Hepatic stellate cell (primary cell): ENCODE measurements at regions not wholly inside any gene's neighbourhood (a gene's known extent, or its start where the extent isn't known, plus 50 kb on each side); places are given as distances from the start of the nearest gene placed in this dataset.
"Not testable (repeated sequence)": the region's sequence is repeated elsewhere in the genome, so short reads cannot be mapped to it uniquely, and the experiment has no call there.

ENCODE experiments used
- DNase-seq: peaks from one replicate; pipeline ENCODE4 v3.0.0; 2011; ENCODE audit warnings: low spot score

- no peak for DNase-seq
Measured at GRCh38 chr2:240376739-240377138, 58.7 kb upstream of the GPC1 start.

- no peak for DNase-seq
Measured at GRCh38 chr2:240377366-240377765, 58.1 kb upstream of the GPC1 start.

GRCh38 chr2:240379089-240379636 lies 56.3 kb upstream of the GPC1 start:
- DNase-seq = no peak

- no peak for DNase-seq
Measured at GRCh38 chr2:240383099-240383758, 52.2 kb upstream of the GPC1 start.

- no peak for DNase-seq
Measured at GRCh38 chr2:240383871-240384700, 51.4 kb upstream of the GPC1 start.

GRCh38 chr2:240384711-240385450 lies 50.6 kb upstream of the GPC1 start:
- DNase-seq = no peak

- not testable (repeated sequence) for DNase-seq
Measured at GRCh38 chr2:240385451-240386161, 49.9 kb upstream of the GPC1 start.
